GM21526 (cell line): ENCODE measurements at regions not wholly inside any gene's neighbourhood (a gene's known extent, or its start where the extent isn't known, plus 50 kb on each side); places are given as distances from the start of the nearest gene placed in this dataset.

Experiments used
- ATAC-seq: cut with Tn5 transposase; IDR thresholded peaks from one replicate; pipeline ENCODE4 v1.9.1; 2021; ENCODE audit warnings: moderate library complexity; ENCODE audit not compliant: unreplicated experiment, low FRiP score

GRCh38 chr1:201678264-201679101 is 139.6 kb downstream of the NAV1 start:
- no peak for ATAC-seq

- ATAC-seq = no peak
Measured at GRCh38 chr1:201681375-201681774, 142.4 kb downstream of the NAV1 start.

GRCh38 chr1:201682964-201683363 is 144.0 kb downstream of the NAV1 start:
- ATAC-seq = no peak

GRCh38 chr1:201683397-201683796 is 144.5 kb downstream of the NAV1 start:
- no peak for ATAC-seq

- ATAC-seq = no peak
Measured at GRCh38 chr1:201685485-201685884, 143.5 kb upstream of the IPO9 start.

- no peak for ATAC-seq
Measured at GRCh38 chr1:201686714-201687455, 142.1 kb upstream of the IPO9 start.

GRCh38 chr1:201688514-201688913 is 140.4 kb upstream of the IPO9 start:
- no peak for ATAC-seq

GRCh38 chr1:201689647-201690046 is 139.3 kb upstream of the IPO9 start:
- no peak for ATAC-seq

- no peak for ATAC-seq
Measured at GRCh38 chr1:201690528-201690927, 138.4 kb upstream of the IPO9 start.

GRCh38 chr1:201691716-201692554 is 137.0 kb upstream of the IPO9 start:
- no peak for ATAC-seq

- no peak for ATAC-seq
Measured at GRCh38 chr1:201692555-201693394, 136.2 kb upstream of the IPO9 start.

- no peak for ATAC-seq
Measured at GRCh38 chr1:201693890-201694607, 134.9 kb upstream of the IPO9 start.

GRCh38 chr1:201694608-201695335 is 134.2 kb upstream of the IPO9 start:
- no peak for ATAC-seq

- ATAC-seq = no peak
Measured at GRCh38 chr1:201695607-201696006, 133.3 kb upstream of the IPO9 start.

GRCh38 chr1:201696217-201696761 is 132.7 kb upstream of the IPO9 start:
- ATAC-seq = no peak

- ATAC-seq = no peak
Measured at GRCh38 chr1:201697174-201697573, 131.8 kb upstream of the IPO9 start.

- no peak for ATAC-seq
Measured at GRCh38 chr1:201701831-201702230, 127.1 kb upstream of the IPO9 start.

- ATAC-seq = no peak
Measured at GRCh38 chr1:201702936-201703335, 126.0 kb upstream of the IPO9 start.
